ENCODE measurements at regions not wholly inside any gene's neighbourhood (a gene's known extent, or its start where the extent isn't known, plus 50 kb on each side); places are given as distances from the start of the nearest gene placed in this dataset.

DNA sequence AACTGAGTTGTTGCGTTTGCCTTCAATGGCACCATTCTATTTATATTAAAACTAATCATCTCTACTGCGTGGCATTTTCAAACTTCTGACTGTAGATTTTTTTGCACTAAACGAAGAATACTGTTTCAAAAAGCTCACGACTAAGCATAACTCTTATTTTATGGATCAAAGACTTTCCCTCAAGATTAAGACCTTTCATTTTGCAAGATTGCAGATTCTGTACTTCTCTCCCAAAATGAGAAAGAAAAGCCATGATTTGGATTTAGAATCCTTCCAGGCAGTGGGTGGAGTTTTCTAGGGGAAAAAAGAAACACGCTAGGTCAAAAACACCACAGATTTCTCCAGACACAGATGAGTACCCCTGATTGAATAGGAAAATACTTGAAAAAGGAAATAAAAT, 617.2 kb upstream of the NR2F2 start:
- TF ChIP-seq CTCF (conservative IDR thresholded peaks at IDR 0.05 in 1 of 2, IDR thresholded peaks at IDR 0.05 in 1 of 2; ENCODE audit: extremely low read depth in 1 of 2, insufficient read depth in 1 of 2, low read depth in 1 of 2, low read length in 2 of 2) (no peak), EZH2 (IDR thresholded peaks at IDR 0.05; ENCODE audit: borderline replicate concordance, low read length) (no peak)
